PC-3 (cell line): ENCODE measurements at regions not wholly inside any gene's neighbourhood (a gene's known extent, or its start where the extent isn't known, plus 50 kb on each side); places are given as distances from the start of the nearest gene placed in this dataset.
"Not testable (repeated sequence)": the region's sequence is repeated elsewhere in the genome, so short reads cannot be mapped to it uniquely, and the experiment has no call there.

Source experiments
- ATAC-seq: fragments of 200-7000 bp; cut with Tn5 transposase; 2 replicates; pipeline ENCODE4 v1.9.1; 2020; ENCODE audit warnings: mild to moderate bottlenecking, moderate library complexity
- BruUV-seq: library from RNA; stranded (reverse); fragments of 400-500 nt; replicated peaks from 2 replicates; lab custom pipeline; 2021; lab: Mats Ljungman, UMichigan
- CTCF ChIA-PET: fragments of 300-600 bp; sonication (Branson Sonifier 250); formaldehyde crosslinking; loops from one replicate; lab custom pipeline; 2022; ENCODE audit warnings: antibody characterized with exemption; lab: Charles Lee
- POLR2A ChIA-PET: fragments of 300-600 bp; sonication (Branson Sonifier 250); formaldehyde crosslinking; loops from one replicate; lab custom pipeline; 2022; ENCODE audit warnings: antibody characterized with exemption; ENCODE audit not compliant: unreplicated experiment; lab: Charles Lee
- DNase-seq: peaks from one replicate; pipeline ENCODE4 v3.0.0-alpha.2; 2015
- H2AFZ ChIP-seq: fragments of 300-600 bp; sonication (generic); 2 replicates; pipeline ENCODE4 v1.6.0; 2016; ENCODE audit warnings: antibody characterized with exemption, low read length
- H3F3A ChIP-seq: fragments of 300-600 bp; sonication (generic); one replicate; pipeline ENCODE4 v1.6.0; 2017; ENCODE audit warnings: antibody characterized with exemption, low read length, control low read depth, mild to moderate bottlenecking; ENCODE audit not compliant: unreplicated experiment
- H3K27ac ChIP-seq: fragments of 300-600 bp; sonication (generic); 2 replicates; pipeline ENCODE4 v1.5.1; 2016; ENCODE audit warnings: mild to moderate bottlenecking, low read length
- H3K27me3 ChIP-seq: fragments of 300-600 bp; sonication (generic); 2 replicates; pipeline ENCODE4 v1.6.1; 2016; ENCODE audit warnings: low read length, mixed read lengths
- H3K36me3 ChIP-seq: fragments of 300-600 bp; sonication (generic); 2 replicates; pipeline ENCODE4 v1.6.1; 2016; ENCODE audit warnings: low read depth, mixed run types, low read length, mixed read lengths
- H3K4me1 ChIP-seq: fragments of 300-600 bp; sonication (generic); 2 replicates; pipeline ENCODE4 v1.5.1; 2016; ENCODE audit warnings: low read length; ENCODE audit not compliant: insufficient read depth
- H3K4me2 ChIP-seq: fragments of 300-600 bp; sonication (generic); 2 replicates; pipeline ENCODE4 v1.6.0; 2016; ENCODE audit warnings: low read length
- H3K4me3 ChIP-seq: fragments of 300-600 bp; sonication (generic); 2 replicates; pipeline ENCODE4 v1.5.1; 2016; ENCODE audit warnings: mild to moderate bottlenecking, low read length, mixed read lengths
- H3K79me2 ChIP-seq: fragments of 300-600 bp; sonication (generic); 2 replicates; pipeline ENCODE4 v1.6.1; 2017; ENCODE audit warnings: low read length, mixed read lengths
- H3K9ac ChIP-seq: fragments of 300-600 bp; sonication (generic); 2 replicates; pipeline ENCODE4 v1.6.0; 2016; ENCODE audit warnings: mild to moderate bottlenecking, low read length
- H3K9me2 ChIP-seq: fragments of 300-600 bp; sonication (generic); replicated peaks from 2 replicates; pipeline ENCODE4 v1.6.1; 2016; ENCODE audit warnings: mixed run types, low read length, mixed read lengths
- H3K9me3 ChIP-seq: fragments of 300-600 bp; sonication (generic); 2 replicates; pipeline ENCODE4 v1.6.1; 2016; ENCODE audit warnings: low read length, mixed read lengths
- H4K20me1 ChIP-seq: fragments of 300-600 bp; sonication (generic); 2 replicates; pipeline ENCODE4 v1.6.1; 2016; ENCODE audit warnings: low read length, mixed read lengths
- EZH2 ChIP-seq: fragments of 300-600 bp; sonication (generic); IDR thresholded peaks from one replicate; pipeline ENCODE4 v1.6.1; 2017; ENCODE audit warnings: antibody characterized with exemption, mild to moderate bottlenecking, low read length; ENCODE audit not compliant: unreplicated experiment
- EZH2phosphoT487 ChIP-seq: fragments of 300-600 bp; sonication (generic); IDR thresholded peaks from 2 replicates; pipeline ENCODE4 v1.6.1; 2018; ENCODE audit warnings: mild to moderate bottlenecking, antibody characterized with exemption, low read length, borderline replicate concordance
- intact Hi-C: fragments of 100-400 bp; cut with micrococcal nuclease; formaldehyde crosslinking; loops from 2 replicates; pipeline ENCODE4 v1.9.0; 2023
- TF ChIP-seq, protein P1 (sequence below): fragments of 300-600 bp; sonication (generic); conservative IDR thresholded peaks from 2 replicates; pipeline ENCODE4 v1.5.1; 2017; ENCODE audit warnings: antibody characterized with exemption, low read depth, mild to moderate bottlenecking, low read length

DNA sequence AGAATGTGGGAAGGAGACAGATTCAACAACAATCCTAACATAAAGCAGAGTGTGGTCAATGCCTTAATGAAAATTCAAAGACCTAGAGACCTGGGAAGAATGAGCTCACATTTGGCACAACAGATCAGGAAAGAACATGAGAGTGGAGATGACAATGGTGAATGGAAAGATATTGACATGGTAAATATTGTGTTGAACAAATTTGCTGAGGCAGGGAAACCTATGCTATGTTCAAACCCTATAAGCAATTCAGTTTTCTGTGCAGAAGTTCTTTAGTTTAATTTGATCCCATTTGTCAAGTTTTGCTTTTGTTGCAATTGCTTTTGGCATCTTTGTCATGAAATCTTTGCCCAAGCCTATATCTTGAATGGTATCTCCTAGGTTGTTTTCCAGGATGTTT, 199.4 kb upstream of the LRRTM4 start:
- no peaks in the 10 kb centered on the region for H3F3A ChIP-seq
- ChIA-PET POLR2A (no interaction called here), CTCF (no interaction called here)
- no peaks in the 10 kb centered on the region for H3K27me3 ChIP-seq
- H3K9ac ChIP-seq = no peak overlapping the region
- no peak overlapping the region for H2AFZ ChIP-seq
- H4K20me1 ChIP-seq = no peaks in the 10 kb centered on the region
- BruUV-seq = no TSS peak
- ATAC-seq = no peak
- TF ChIP-seq EZH2phosphoT487 = no peak
- no peak for TF ChIP-seq EZH2
- no peak overlapping the region for H3K27ac ChIP-seq
- H3K4me2 ChIP-seq = no peak overlapping the region
- no peaks in the 10 kb centered on the region for H3K4me1 ChIP-seq
- no peak overlapping the region for H3K4me3 ChIP-seq
- intact Hi-C loops = no loop called here
- H3K79me2 ChIP-seq = no peaks in the 10 kb centered on the region
- H3K9me2 ChIP-seq = no peaks in the 10 kb centered on the region
- no peak for DNase-seq
- no peaks in the 10 kb centered on the region; the same call in 1 of the 2 replicates for H3K9me3 ChIP-seq
- H3K36me3 ChIP-seq = no peaks in the 10 kb centered on the region

DNA sequence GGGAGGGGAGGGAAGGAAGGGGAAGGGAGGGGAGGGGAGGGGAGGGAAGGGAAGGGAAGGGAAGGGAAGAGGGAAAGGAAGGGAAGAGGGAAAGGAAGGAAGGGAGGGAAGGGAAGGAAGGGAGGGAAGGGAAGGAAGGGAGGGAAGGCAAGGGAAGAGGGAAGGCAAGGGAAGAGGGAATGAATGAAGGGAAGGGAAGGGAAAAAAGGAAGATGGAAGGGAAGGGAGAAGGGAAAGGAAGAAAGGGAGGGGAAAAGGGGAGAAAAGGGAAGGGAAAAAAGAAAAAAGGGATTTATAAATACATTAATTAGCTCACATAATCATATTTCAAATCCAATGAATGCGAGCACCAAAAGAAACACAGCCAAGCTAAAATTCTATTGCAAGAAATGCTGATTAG, 202.9 kb upstream of the LRRTM4 start:
- H3K4me2 ChIP-seq = no peak overlapping the region
- H3K4me3 ChIP-seq = no peak overlapping the region
- no peak overlapping the region for H3K27ac ChIP-seq
- intact Hi-C loops = no loop called here
- no peaks in the 10 kb centered on the region; the same call in 1 of the 2 replicates for H3K9me3 ChIP-seq
- ChIA-PET POLR2A (no interaction called here), CTCF (no interaction called here)
- DNase-seq (no peak), ATAC-seq (no peak)
- H3F3A ChIP-seq = no peaks in the 10 kb centered on the region
- H3K4me1 ChIP-seq = no peaks in the 10 kb centered on the region
- no TSS peak for BruUV-seq
- no peaks in the 10 kb centered on the region for H3K79me2 ChIP-seq
- no peaks in the 10 kb centered on the region for H3K9me2 ChIP-seq
- H4K20me1 ChIP-seq = no peaks in the 10 kb centered on the region
- H3K27me3 ChIP-seq = no peaks in the 10 kb centered on the region
- TF ChIP-seq, protein P1, sequence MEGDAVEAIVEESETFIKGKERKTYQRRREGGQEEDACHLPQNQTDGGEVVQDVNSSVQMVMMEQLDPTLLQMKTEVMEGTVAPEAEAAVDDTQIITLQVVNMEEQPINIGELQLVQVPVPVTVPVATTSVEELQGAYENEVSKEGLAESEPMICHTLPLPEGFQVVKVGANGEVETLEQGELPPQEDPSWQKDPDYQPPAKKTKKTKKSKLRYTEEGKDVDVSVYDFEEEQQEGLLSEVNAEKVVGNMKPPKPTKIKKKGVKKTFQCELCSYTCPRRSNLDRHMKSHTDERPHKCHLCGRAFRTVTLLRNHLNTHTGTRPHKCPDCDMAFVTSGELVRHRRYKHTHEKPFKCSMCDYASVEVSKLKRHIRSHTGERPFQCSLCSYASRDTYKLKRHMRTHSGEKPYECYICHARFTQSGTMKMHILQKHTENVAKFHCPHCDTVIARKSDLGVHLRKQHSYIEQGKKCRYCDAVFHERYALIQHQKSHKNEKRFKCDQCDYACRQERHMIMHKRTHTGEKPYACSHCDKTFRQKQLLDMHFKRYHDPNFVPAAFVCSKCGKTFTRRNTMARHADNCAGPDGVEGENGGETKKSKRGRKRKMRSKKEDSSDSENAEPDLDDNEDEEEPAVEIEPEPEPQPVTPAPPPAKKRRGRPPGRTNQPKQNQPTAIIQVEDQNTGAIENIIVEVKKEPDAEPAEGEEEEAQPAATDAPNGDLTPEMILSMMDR = no peak
- TF ChIP-seq EZH2phosphoT487 = no peak
- no peak for TF ChIP-seq EZH2
- H3K9ac ChIP-seq = no peak overlapping the region
- no peak overlapping the region for H2AFZ ChIP-seq
- H3K36me3 ChIP-seq = no peaks in the 10 kb centered on the region

DNA sequence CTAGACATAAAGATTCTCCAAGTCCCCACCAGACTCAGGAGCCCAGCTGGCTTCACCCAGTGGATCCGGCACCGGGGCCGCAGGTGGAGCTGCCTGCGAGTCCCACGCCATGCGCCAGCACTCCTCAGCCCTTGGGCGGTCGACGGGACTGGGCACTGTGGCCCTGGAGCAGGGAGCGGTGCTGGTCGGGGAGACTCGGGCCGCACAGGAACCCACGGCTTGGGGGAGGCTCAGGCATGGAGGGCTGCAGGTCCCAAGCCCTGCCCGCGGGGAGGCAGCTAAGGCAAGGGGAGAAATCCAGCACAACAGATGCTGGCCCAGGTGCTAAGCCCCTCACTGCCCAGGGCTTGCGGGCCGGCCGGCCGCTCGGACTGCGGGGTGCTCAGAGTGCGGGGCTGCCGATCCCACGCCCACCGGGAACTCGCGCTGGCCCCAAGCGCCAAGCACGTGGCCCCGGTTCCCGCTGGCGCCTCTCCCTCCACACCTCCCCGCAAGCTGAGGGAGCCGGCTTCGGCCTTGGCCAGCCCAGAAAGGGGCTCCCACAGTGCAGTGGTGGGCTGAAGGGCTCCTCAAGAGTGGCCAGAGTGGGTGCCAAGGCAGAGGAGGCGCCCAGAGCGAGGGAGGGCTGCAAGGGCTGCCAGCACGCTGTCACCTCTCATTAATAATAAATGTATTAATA, 212.6 kb upstream of the LRRTM4 start:
- ATAC-seq, H3K79me2 ChIP-seq, BruUV-seq, H3F3A ChIP-seq, H3K4me3 ChIP-seq, H3K27ac ChIP-seq, H3K4me1 ChIP-seq, H3K27me3 ChIP-seq, H3K36me3 ChIP-seq, H3K9me3 ChIP-seq, POLR2A ChIA-PET, CTCF ChIA-PET, H2AFZ ChIP-seq, H4K20me1 ChIP-seq, intact Hi-C loops, H3K4me2 ChIP-seq, H3K9me2 ChIP-seq, H3K9ac ChIP-seq, DNase-seq: not testable (repeated sequence)
